Glutamatergic neuron (in vitro differentiated cells): ENCODE measurements at regions not wholly inside any gene's neighbourhood (a gene's known extent, or its start where the extent isn't known, plus 50 kb on each side); places are given as distances from the start of the nearest gene placed in this dataset.

Experiments
- DNase-seq: peaks from one replicate; pipeline ENCODE4 v3.0.0; 2022
- H3K27ac Mint-ChIP-seq: one replicate; pipeline ENCODE4 v1.8.0; 2020; ENCODE audit warnings: mild to moderate bottlenecking, mixed read lengths, inconsistent platforms; ENCODE audit not compliant: unreplicated experiment
- H3K27me3 Mint-ChIP-seq: one replicate; pipeline ENCODE4 v1.8.0; 2020; ENCODE audit warnings: mild to moderate bottlenecking, moderate library complexity, mixed read lengths, inconsistent platforms; ENCODE audit not compliant: unreplicated experiment
- H3K36me3 Mint-ChIP-seq: one replicate; pipeline ENCODE4 v1.8.0; 2020; ENCODE audit warnings: mild to moderate bottlenecking, mixed read lengths, inconsistent platforms; ENCODE audit not compliant: unreplicated experiment
- H3K4me1 Mint-ChIP-seq: one replicate; pipeline ENCODE4 v1.8.0; 2020; ENCODE audit warnings: mild to moderate bottlenecking, low read depth, mixed read lengths, inconsistent platforms; ENCODE audit not compliant: unreplicated experiment
- H3K4me3 Mint-ChIP-seq: one replicate; pipeline ENCODE4 v1.8.0; 2020; ENCODE audit warnings: mild to moderate bottlenecking, mixed read lengths, inconsistent platforms; ENCODE audit not compliant: unreplicated experiment
- H3K9me3 Mint-ChIP-seq: one replicate; pipeline ENCODE4 v1.8.0; 2020; ENCODE audit warnings: mild to moderate bottlenecking, moderate library complexity, mixed read lengths, inconsistent platforms; ENCODE audit not compliant: unreplicated experiment
- TF ChIP-seq, protein P1 (sequence below): fragments of 200-600 bp; sonication (generic); IDR thresholded peaks from one replicate; pipeline ENCODE4 v1.5.0; 2021; ENCODE audit not compliant: partially characterized antibody, unreplicated experiment

DNA sequence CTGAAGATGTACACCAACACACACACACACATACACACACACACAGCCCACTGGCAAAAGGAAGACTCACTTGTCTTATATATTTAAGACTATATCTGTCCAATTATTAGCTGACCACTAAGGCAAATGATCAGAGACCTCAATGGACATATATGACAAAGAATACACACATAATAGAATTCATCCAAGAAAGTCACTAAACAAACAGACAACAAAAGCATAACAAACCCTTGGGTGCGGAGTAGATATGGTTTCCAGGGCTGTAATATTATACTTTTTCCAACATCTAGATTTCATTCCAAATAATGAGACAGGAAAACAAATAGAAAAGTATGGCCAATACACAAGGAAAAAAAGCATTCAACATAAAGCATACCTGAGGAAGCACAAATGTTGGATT, 72.3 kb upstream of the PRICKLE2 start:
- Mint-ChIP-seq H3K27ac (no peak overlapping the region), H3K9me3 (peaks cover 8% of the 10 kb centered on the region), H3K4me3 (no peak overlapping the region), H3K36me3 (peaks cover 14% of the 10 kb centered on the region), H3K27me3 (peaks cover 3% of the 10 kb centered on the region), H3K4me1 (peaks cover 6% of the 10 kb centered on the region)
- no peak for DNase-seq
- TF ChIP-seq, protein P1, sequence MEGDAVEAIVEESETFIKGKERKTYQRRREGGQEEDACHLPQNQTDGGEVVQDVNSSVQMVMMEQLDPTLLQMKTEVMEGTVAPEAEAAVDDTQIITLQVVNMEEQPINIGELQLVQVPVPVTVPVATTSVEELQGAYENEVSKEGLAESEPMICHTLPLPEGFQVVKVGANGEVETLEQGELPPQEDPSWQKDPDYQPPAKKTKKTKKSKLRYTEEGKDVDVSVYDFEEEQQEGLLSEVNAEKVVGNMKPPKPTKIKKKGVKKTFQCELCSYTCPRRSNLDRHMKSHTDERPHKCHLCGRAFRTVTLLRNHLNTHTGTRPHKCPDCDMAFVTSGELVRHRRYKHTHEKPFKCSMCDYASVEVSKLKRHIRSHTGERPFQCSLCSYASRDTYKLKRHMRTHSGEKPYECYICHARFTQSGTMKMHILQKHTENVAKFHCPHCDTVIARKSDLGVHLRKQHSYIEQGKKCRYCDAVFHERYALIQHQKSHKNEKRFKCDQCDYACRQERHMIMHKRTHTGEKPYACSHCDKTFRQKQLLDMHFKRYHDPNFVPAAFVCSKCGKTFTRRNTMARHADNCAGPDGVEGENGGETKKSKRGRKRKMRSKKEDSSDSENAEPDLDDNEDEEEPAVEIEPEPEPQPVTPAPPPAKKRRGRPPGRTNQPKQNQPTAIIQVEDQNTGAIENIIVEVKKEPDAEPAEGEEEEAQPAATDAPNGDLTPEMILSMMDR: no peak

DNA sequence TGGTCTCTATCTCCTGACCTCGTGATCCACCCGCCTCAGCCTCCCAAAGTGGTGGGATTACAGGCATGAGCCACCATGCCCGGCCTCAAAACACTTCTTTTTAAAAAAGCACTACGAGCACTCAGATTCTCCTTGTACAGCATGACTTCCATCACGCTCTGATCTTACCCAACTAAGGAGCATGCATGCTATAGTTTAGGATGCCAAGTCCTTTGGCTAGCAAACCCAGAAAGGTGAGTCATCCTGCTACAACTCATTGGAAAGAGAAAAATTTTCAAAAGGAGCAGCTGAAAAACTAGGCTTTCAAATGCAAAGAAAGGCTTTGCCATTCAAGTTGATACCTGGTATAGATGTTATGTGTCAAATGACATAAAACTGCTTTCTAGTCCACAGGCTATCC, 70.3 kb upstream of the PRICKLE2 start:
- Mint-ChIP-seq H3K4me3 (no peak overlapping the region), H3K4me1 (no peaks in the 10 kb centered on the region), H3K36me3 (peaks cover 14% of the 10 kb centered on the region), H3K9me3 (peaks cover 5% of the 10 kb centered on the region), H3K27ac (no peak overlapping the region), H3K27me3 (peaks cover 5% of the 10 kb centered on the region)
- TF ChIP-seq, protein P1: no peak
- DNase-seq: no peak

DNA sequence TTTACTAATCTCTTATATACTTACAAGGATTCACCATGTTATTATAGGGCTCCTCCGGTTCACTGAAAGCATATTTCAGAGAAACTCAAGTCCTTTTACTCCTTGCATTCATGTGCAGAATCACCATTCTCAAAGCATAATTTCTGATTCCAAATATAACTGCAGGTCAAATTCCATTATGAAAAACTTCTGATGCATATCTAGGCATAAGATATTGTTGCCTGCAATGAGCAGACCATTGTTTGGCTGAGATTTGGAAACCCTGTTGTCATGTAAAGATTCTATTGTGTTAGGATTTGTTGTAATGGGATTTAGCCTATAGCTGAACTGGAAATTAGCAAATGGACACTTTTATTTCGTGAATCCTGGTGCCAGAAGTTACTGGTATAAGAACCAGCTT, 69.5 kb upstream of the PRICKLE2 start:
- peaks cover 5% of the 10 kb centered on the region for H3K9me3 Mint-ChIP-seq
- H3K27ac Mint-ChIP-seq: no peak overlapping the region
- H3K4me1 Mint-ChIP-seq: no peaks in the 10 kb centered on the region
- peaks cover 5% of the 10 kb centered on the region for H3K27me3 Mint-ChIP-seq
- H3K36me3 Mint-ChIP-seq: peaks cover 14% of the 10 kb centered on the region
- H3K4me3 Mint-ChIP-seq: no peak overlapping the region
- TF ChIP-seq, protein P1: no peak
- DNase-seq: no peak

DNA sequence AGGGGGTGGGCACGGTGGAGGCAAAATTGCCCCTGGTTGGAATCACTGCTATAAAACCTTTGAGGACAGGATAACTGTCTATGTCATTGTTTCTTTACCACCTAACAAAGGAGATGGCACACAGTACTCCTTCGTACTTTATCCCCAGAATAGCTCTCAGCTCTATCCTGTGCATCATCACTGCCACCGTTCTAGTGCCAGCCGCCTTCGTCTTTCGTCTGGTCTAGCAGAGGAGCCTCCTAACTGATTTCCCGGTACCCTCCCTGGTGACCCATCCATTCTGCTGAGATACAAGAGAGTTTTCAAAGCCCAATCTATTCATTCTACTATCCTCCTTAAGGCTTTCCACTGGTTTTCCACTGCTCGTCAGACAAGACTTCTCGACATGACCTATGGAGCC, 67.9 kb upstream of the PRICKLE2 start:
- no peak for DNase-seq
- H3K27me3 Mint-ChIP-seq: peaks cover 4% of the 10 kb centered on the region
- H3K36me3 Mint-ChIP-seq: peaks cover 14% of the 10 kb centered on the region
- no peak overlapping the region for H3K4me3 Mint-ChIP-seq
- H3K4me1 Mint-ChIP-seq: peaks cover 2% of the 10 kb centered on the region
- TF ChIP-seq, protein P1: no peak
- H3K27ac Mint-ChIP-seq: no peak overlapping the region
- H3K9me3 Mint-ChIP-seq: peaks cover 3% of the 10 kb centered on the region

DNA sequence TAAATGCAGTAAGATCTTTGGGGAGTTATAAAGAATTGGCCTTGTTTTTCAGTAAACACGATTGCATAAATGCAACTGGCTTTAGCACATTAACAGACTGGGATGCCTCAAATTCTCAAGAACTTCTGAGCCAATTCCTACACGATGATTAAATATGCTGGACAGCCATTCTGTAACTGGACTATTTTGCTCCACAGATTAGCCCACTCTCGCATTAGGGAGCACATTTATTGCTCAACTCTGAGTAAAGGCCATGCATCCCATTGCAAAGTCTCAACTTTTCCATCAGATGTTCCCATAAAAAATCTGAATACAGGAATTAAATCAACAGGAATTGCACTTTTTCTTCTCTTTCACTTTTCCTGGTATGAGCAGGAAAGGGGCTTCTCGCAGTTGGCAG, 66.7 kb upstream of the PRICKLE2 start:
- peaks cover 3% of the 10 kb centered on the region for H3K9me3 Mint-ChIP-seq
- peaks cover 7% of the 10 kb centered on the region for H3K4me1 Mint-ChIP-seq
- TF ChIP-seq, protein P1: no peak
- H3K27ac Mint-ChIP-seq: no peak overlapping the region
- H3K27me3 Mint-ChIP-seq: peaks cover 4% of the 10 kb centered on the region
- H3K4me3 Mint-ChIP-seq: no peak overlapping the region
- DNase-seq: no peak
- H3K36me3 Mint-ChIP-seq: peaks cover 8% of the 10 kb centered on the region
